ENCODE measurements at regions not wholly inside any gene's neighbourhood (a gene's known extent, or its start where the extent isn't known, plus 50 kb on each side); places are given as distances from the start of the nearest gene placed in this dataset.

DNA sequence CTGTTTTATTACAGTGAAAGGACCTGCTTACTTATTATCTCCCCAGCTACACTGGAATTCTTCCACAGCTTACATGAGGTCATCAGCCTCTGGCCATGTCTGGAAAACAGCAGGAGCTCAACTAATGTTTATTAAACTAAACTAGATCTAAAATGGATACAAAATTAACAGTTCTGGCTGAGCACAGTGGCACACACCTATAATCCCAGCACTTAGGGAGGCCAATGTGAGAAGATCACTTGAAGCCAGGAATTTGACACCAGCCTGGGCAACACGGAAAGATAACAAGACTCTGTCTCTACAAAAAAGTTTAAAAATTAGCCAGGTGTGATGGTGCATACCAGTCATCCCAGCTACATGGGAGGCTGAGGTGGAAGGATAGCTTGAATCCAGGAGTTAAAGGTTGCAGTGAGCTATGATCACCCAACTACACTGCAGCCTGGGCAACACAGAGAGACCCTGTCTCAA, 220.8 kb upstream of the MARCKS start:
- Mint-ChIP-seq H3K36me3 (ENCODE audit: low read depth) (no peaks in the 10 kb centered on the region), H3K4me1 (ENCODE audit: low read depth) (peaks cover 36% of the 10 kb centered on the region), H3K4me3 (no peak overlapping the region), H3K27ac (no peak overlapping the region), H3K9me3 (no peaks in the 10 kb centered on the region), H3K27me3 (peaks cover 20% of the 10 kb centered on the region)

DNA sequence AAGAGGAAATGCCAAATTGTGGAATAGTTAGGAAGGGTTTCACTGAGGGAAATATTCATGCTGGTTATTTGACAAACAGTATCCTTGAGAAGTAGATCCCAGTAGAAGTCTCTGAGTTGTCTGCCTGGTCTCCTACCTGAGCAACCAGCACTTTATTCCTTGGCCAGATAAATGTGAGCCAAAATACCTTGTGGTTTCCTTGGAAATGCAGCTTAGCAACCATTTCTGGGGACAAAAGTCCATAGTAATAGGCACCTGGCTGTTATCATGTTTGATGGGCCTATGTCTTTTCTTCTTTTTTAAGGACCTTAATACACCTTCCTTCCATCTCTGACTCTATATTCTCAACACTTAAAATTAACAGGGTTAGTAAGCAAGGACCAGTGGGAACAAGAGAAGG, 217.1 kb upstream of the MARCKS start:
- Mint-ChIP-seq H3K27me3 (peaks cover 16% of the 10 kb centered on the region), H3K9me3 (no peaks in the 10 kb centered on the region), H3K36me3 (ENCODE audit: low read depth) (no peaks in the 10 kb centered on the region), H3K27ac (no peak overlapping the region), H3K4me3 (no peak overlapping the region), H3K4me1 (ENCODE audit: low read depth) (peaks cover 11% of the 10 kb centered on the region)

DNA sequence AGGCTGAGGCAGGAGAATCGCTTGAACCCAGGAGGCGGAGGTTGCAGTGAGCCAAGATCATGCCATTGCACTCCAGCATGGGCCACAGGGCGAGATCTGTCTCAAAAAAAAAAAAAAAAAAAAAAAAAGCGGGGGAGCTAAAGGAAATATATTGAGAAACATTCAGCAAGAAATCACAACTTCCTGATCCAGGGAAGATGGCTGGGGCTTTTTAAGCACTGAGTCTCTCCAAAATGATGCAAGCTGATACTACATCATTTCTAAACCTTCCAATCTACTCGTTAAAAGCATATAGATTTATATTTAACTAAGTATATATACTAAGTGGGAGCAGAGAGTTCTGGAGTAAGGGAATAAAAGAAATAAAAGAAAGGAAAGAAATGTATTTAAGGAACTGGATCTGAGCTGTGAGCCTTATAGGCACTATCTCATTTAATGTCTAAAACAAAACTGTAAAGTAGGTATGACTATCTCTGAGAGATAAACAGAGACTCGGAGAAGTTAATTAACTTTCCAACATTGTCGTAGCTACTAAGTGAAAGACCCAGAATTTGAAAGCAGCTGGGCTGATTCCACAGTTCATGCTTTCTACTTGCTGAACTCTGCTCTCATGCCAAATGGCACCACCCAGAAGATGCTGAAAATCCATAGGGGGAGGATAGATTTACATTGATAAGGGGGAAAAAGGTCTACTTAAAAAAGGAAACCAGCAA, 215.0 kb upstream of the MARCKS start:
- Mint-ChIP-seq H3K27me3 (peaks cover 10% of the 10 kb centered on the region), H3K9me3 (no peaks in the 10 kb centered on the region), H3K27ac (no peak overlapping the region), H3K36me3 (ENCODE audit: low read depth) (no peaks in the 10 kb centered on the region), H3K4me1 (ENCODE audit: low read depth) (peaks cover 4% of the 10 kb centered on the region), H3K4me3 (no peak overlapping the region)

DNA sequence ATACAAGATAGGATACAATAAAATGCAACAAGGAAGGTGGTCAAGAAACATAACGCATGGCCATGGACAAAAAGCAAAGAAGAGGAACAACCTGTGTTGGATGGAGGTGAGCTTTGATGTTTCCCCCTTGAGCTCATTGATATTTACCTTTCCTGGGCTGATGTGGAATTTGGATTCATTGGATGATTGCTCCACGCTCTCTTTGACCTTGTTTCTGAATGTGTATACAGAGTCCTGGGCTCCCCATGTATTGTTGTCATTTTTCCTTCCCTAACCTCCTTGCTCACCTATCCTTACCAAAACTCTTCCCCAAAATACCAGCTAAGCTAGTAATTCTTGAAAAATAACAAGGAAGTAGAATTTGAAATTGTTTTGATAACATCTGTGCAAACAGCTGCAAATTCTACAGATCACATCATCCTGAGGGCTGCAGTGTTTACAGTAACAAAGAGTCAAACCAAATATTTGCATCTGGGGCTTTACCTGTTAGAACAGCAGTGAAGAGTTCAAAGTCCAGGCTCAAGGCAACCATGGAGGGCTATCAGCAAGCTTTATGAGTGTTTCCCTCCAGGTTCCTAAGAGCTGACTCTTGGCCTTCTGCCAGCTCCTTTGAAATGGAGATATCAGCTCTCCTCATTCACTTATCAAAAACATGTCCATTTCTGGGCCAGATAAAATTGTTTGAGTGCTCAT, 214.3 kb upstream of the MARCKS start:
- Mint-ChIP-seq H3K4me1 (ENCODE audit: low read depth) (peaks cover 4% of the 10 kb centered on the region), H3K4me3 (no peak overlapping the region), H3K9me3 (no peaks in the 10 kb centered on the region), H3K27ac (no peak overlapping the region), H3K27me3 (peaks cover 10% of the 10 kb centered on the region), H3K36me3 (ENCODE audit: low read depth) (no peaks in the 10 kb centered on the region)

DNA sequence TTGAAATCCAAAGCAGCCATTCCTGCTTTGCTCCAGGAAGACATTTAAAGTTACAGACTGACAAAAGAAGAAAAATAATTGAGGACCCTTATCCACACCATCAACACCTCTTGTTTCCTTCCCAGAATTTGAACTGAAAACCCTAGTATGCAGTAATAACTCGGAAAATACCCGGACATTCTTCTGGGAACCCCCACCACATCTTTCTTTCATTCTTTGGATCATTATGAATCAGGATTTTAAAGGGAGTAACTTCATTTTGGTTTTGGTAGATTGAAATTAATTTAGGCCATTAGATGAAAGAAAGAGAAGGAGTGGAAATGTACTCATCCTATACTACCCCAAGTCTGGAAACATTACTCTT, 213.8 kb upstream of the MARCKS start:
- Mint-ChIP-seq H3K27me3 (peaks cover 11% of the 10 kb centered on the region), H3K4me3 (no peak overlapping the region), H3K9me3 (no peaks in the 10 kb centered on the region), H3K36me3 (ENCODE audit: low read depth) (no peaks in the 10 kb centered on the region), H3K4me1 (ENCODE audit: low read depth) (peaks cover 4% of the 10 kb centered on the region), H3K27ac (no peak overlapping the region)

DNA sequence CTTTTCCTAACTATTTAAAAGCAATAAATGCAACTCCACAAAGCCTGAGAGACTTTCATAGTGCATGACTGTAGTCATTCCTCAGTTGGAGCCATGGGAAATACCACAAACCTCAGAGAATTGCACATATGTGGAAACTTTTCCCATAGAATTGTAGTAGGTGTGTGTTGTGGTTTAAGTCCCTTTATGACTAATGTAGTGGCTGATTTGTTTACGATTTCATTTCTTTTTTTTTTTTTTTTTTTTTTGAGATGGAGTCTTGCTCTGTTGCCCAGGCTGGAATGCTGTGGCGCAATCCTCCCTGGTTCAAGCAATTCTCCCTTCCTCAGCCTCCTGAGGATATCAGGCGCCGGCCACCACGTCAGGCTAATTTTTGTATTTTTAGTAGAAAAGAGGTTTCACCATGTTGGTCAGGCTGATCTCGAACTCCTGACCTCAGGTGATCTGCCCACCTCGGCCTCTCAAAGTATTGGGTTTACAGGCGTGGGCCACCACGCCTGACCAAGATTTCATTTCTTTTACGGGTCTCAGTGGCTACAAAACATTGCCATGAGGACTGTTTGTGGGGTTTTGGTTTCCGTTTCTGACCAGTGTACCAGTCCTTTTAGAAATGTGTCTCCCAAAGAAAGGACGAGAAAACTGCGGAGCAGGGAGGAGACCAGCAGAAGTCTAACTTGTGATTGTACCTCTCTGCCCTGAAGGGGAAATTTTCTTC, 212.1 kb upstream of the MARCKS start:
- Mint-ChIP-seq H3K9me3 (no peaks in the 10 kb centered on the region), H3K36me3 (ENCODE audit: low read depth) (no peaks in the 10 kb centered on the region), H3K27ac (no peak overlapping the region), H3K27me3 (peaks cover 17% of the 10 kb centered on the region), H3K4me1 (ENCODE audit: low read depth) (peaks cover 4% of the 10 kb centered on the region), H3K4me3 (no peak overlapping the region)

- no peak overlapping the region for H3K4me3 Mint-ChIP-seq
- H3K36me3 Mint-ChIP-seq (ENCODE audit: low read depth): no peaks in the 10 kb centered on the region
- peaks cover 17% of the 10 kb centered on the region for H3K27me3 Mint-ChIP-seq
- no peak overlapping the region for H3K27ac Mint-ChIP-seq
- peaks cover 4% of the 10 kb centered on the region for H3K4me1 Mint-ChIP-seq (ENCODE audit: low read depth)
- no peaks in the 10 kb centered on the region for H3K9me3 Mint-ChIP-seq
Measured at GRCh38 chr6:113645576-113645970, 211.6 kb upstream of the MARCKS start.

GRCh38 chr6:113645986-113646385, 211.2 kb upstream of the MARCKS start:
- Mint-ChIP-seq H3K4me3 (no peak overlapping the region), H3K27ac (no peak overlapping the region), H3K27me3 (peaks cover 17% of the 10 kb centered on the region), H3K36me3 (ENCODE audit: low read depth) (no peaks in the 10 kb centered on the region), H3K4me1 (ENCODE audit: low read depth) (peaks cover 4% of the 10 kb centered on the region), H3K9me3 (no peaks in the 10 kb centered on the region)

- no peak overlapping the region for H3K27ac Mint-ChIP-seq
- H3K4me3 Mint-ChIP-seq: no peak overlapping the region
- H3K9me3 Mint-ChIP-seq: no peaks in the 10 kb centered on the region
- H3K4me1 Mint-ChIP-seq (ENCODE audit: low read depth): peaks cover 4% of the 10 kb centered on the region
- peaks cover 17% of the 10 kb centered on the region for H3K27me3 Mint-ChIP-seq
- H3K36me3 Mint-ChIP-seq (ENCODE audit: low read depth): no peaks in the 10 kb centered on the region
Measured at GRCh38 chr6:113646701-113647100, 210.4 kb upstream of the MARCKS start.

GRCh38 chr6:113647143-113647889, 209.8 kb upstream of the MARCKS start:
- Mint-ChIP-seq H3K27me3 (peaks cover 20% of the 10 kb centered on the region), H3K9me3 (no peaks in the 10 kb centered on the region), H3K36me3 (ENCODE audit: low read depth) (no peaks in the 10 kb centered on the region), H3K4me3 (no peak overlapping the region), H3K4me1 (ENCODE audit: low read depth) (peaks cover 4% of the 10 kb centered on the region), H3K27ac (no peak overlapping the region)

- peaks cover 11% of the 10 kb centered on the region for H3K27me3 Mint-ChIP-seq
Measured at GRCh38 chr6:113648698-113649097, 208.4 kb upstream of the MARCKS start.

DNA sequence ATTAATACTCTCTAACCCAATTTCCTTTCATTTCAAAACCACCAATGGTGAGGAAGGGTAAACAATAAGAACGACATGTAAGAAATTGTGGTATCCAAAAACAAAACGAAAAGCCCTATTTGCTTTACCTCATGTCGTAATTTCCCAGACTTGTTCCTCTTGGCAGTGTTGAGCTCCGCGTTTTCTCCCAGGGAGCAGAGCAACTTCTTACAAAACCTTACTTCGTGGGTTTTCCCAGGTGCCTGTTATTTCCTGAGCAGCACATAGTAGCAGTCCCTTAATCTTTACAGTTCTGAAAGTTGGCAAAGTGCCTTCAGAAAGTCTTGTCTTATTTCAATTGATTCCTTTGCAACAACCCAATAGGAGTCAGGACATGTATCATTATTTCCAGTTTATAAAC, 207.9 kb upstream of the MARCKS start:
- Mint-ChIP-seq H3K36me3 (ENCODE audit: low read depth) (no peaks in the 10 kb centered on the region), H3K9me3 (peaks cover under 1% of the 10 kb centered on the region), H3K4me3 (no peak overlapping the region), H3K27me3 (peaks cover 11% of the 10 kb centered on the region), H3K27ac (no peak overlapping the region), H3K4me1 (ENCODE audit: low read depth) (no peaks in the 10 kb centered on the region)

More at GRCh38 chr6:113648698-113649097, 208.4 kb upstream of the MARCKS start:
- Mint-ChIP-seq H3K36me3 (ENCODE audit: low read depth) (no peaks in the 10 kb centered on the region), H3K9me3 (no peaks in the 10 kb centered on the region), H3K4me3 (no peak overlapping the region), H3K27ac (no peak overlapping the region), H3K4me1 (ENCODE audit: low read depth) (no peaks in the 10 kb centered on the region)

DNA sequence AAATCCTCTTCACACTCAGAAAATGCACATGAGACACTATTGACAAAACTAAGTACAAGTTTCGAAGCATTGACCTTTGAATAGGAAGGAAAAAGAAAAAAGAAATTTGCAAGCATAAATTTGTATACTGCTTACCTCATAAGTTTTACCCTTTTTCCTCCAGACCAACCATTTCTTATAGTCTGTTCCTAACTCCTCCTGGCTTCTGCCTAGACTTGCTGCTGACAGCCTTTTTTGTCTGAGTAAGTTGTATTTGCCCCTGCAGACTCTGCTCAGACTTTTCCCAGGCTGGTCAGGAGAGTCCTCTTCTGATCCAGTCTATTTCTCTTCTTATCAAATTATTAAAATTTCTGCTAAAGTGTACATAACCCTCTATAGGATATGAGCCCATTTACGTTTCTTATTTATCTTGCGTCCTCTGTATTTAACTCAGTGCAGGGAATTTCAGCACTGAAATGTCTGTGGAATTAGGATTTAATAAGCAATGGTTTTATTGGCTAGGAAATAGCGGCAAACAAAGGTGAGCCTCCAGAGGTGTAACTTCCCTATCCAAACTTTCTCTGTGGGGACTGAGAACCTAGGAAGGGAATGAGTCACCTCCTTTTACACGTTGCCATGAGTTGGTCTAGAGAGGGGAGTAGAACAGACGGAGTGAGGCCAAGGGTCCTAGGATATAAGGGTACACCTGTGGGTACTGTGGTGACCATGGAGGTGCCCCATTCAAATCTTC, 207.1 kb upstream of the MARCKS start:
- Mint-ChIP-seq H3K36me3 (ENCODE audit: low read depth) (no peaks in the 10 kb centered on the region), H3K27ac (no peak overlapping the region), H3K9me3 (peaks cover 3% of the 10 kb centered on the region), H3K4me1 (ENCODE audit: low read depth) (no peaks in the 10 kb centered on the region), H3K4me3 (no peak overlapping the region), H3K27me3 (peaks cover 11% of the 10 kb centered on the region)

GRCh38 chr6:113650610-113650979, 206.6 kb upstream of the MARCKS start:
- Mint-ChIP-seq H3K36me3 (ENCODE audit: low read depth) (no peaks in the 10 kb centered on the region), H3K27ac (no peak overlapping the region), H3K4me3 (no peak overlapping the region), H3K27me3 (peaks cover 11% of the 10 kb centered on the region), H3K9me3 (peaks cover 3% of the 10 kb centered on the region), H3K4me1 (ENCODE audit: low read depth) (no peaks in the 10 kb centered on the region)
